MM.1S (cell line): ENCODE measurements at regions not wholly inside any gene's neighbourhood (a gene's known extent, or its start where the extent isn't known, plus 50 kb on each side); places are given as distances from the start of the nearest gene placed in this dataset.

ENCODE experiments used
- DNase-seq: peaks from one replicate; pipeline ENCODE4 v3.0.0-alpha.2; 2015
- H2AFZ ChIP-seq: fragments of 300-600 bp; sonication (generic); 2 replicates; pipeline ENCODE4 v1.6.0; 2016; ENCODE audit warnings: antibody characterized with exemption, low read length
- H3F3A ChIP-seq: fragments of 300-600 bp; sonication (generic); 2 replicates; pipeline ENCODE4 v1.6.1; 2016; ENCODE audit warnings: mild to moderate bottlenecking, antibody characterized with exemption, low read length, moderate library complexity, mixed read lengths; ENCODE audit not compliant: insufficient read depth
- H3K27ac ChIP-seq: fragments of 300-600 bp; sonication (generic); 2 replicates; pipeline ENCODE4 v1.5.1; 2016; ENCODE audit warnings: mild to moderate bottlenecking, low read length
- H3K27me3 ChIP-seq: fragments of 300-600 bp; sonication (generic); replicated peaks from 2 replicates; pipeline ENCODE4 v1.6.0; 2016; ENCODE audit warnings: low read length; ENCODE audit not compliant: insufficient read depth
- H3K36me3 ChIP-seq: fragments of 300-600 bp; sonication (generic); replicated peaks from 2 replicates; pipeline ENCODE4 v1.6.1; 2016; ENCODE audit warnings: mild to moderate bottlenecking, low read length, mixed read lengths; ENCODE audit not compliant: insufficient read depth
- H3K4me1 ChIP-seq: fragments of 300-600 bp; sonication (generic); 2 replicates; pipeline ENCODE4 v1.6.1; 2016; ENCODE audit warnings: low read length, mixed read lengths
- H3K4me2 ChIP-seq: fragments of 300-600 bp; sonication (generic); 2 replicates; pipeline ENCODE4 v1.6.0; 2016; ENCODE audit warnings: low read depth, low read length
- H3K4me3 ChIP-seq: fragments of 300-600 bp; sonication (generic); 2 replicates; pipeline ENCODE4 v1.5.1; 2016; ENCODE audit warnings: low read length, mixed read lengths
- H3K79me2 ChIP-seq: fragments of 300-600 bp; sonication (generic); 2 replicates; pipeline ENCODE4 v1.6.1; 2016; ENCODE audit warnings: mixed run types, low read length, mixed read lengths
- H3K9ac ChIP-seq: fragments of 300-600 bp; sonication (generic); 2 replicates; pipeline ENCODE4 v1.6.1; 2016; ENCODE audit warnings: low read length, mixed read lengths
- H3K9me2 ChIP-seq: fragments of 300-600 bp; sonication (generic); replicated peaks from 2 replicates; pipeline ENCODE4 v1.6.1; 2016; ENCODE audit warnings: mild to moderate bottlenecking, low read length, mixed read lengths; ENCODE audit not compliant: insufficient read depth
- H3K9me3 ChIP-seq: fragments of 300-600 bp; sonication (generic); replicated peaks from 2 replicates; pipeline ENCODE4 v1.6.1; 2016; ENCODE audit warnings: mild to moderate bottlenecking, low read length, mixed read lengths; ENCODE audit not compliant: insufficient read depth
- H4K20me1 ChIP-seq: fragments of 300-600 bp; sonication (generic); 2 replicates; pipeline ENCODE4 v1.6.1; 2016; ENCODE audit warnings: mild to moderate bottlenecking, low read length, moderate library complexity, mixed read lengths; ENCODE audit not compliant: insufficient read depth
- CTCF ChIP-seq: fragments of 300-600 bp; sonication (generic); IDR thresholded peaks from 2 replicates; pipeline ENCODE4 v1.5.1; 2016; ENCODE audit warnings: antibody characterized with exemption, low read length, mixed read lengths
- EZH2 ChIP-seq: fragments of 300-600 bp; sonication (generic); optimal IDR thresholded peaks from 2 replicates; pipeline ENCODE3; 2017; ENCODE audit warnings: low read depth, mild to moderate bottlenecking, antibody characterized with exemption, low read length, mixed read lengths
- EZH2phosphoT487 ChIP-seq: fragments of 300-600 bp; sonication (generic); IDR thresholded peaks from 2 replicates; pipeline ENCODE4 v1.6.1; 2018; ENCODE audit warnings: antibody characterized with exemption, low read length

- no peak for DNase-seq
- H3K4me1 ChIP-seq: no peaks in the 10 kb centered on the region
- no peaks in the 10 kb centered on the region for H3K79me2 ChIP-seq
- no peaks in the 10 kb centered on the region for H4K20me1 ChIP-seq
- H2AFZ ChIP-seq: no peak overlapping the region
- H3K4me3 ChIP-seq: no peak overlapping the region
- H3K9me3 ChIP-seq: no peaks in the 10 kb centered on the region
- H3K9me2 ChIP-seq: no peaks in the 10 kb centered on the region
- H3K27ac ChIP-seq: no peak overlapping the region
- H3K4me2 ChIP-seq: no peak overlapping the region
- TF ChIP-seq CTCF: no peak
- TF ChIP-seq EZH2: no peak
- TF ChIP-seq EZH2phosphoT487: no peak
- H3K36me3 ChIP-seq: no peaks in the 10 kb centered on the region
- H3K9ac ChIP-seq: no peak overlapping the region
- no peaks in the 10 kb centered on the region for H3K27me3 ChIP-seq
- H3F3A ChIP-seq: no peaks in the 10 kb centered on the region
Measured at GRCh38 chr7:86454753-86455152, 189.0 kb upstream of the GRM3 start.

GRCh38 chr7:86453454-86453853 lies 190.3 kb upstream of the GRM3 start:
- no peak overlapping the region for H2AFZ ChIP-seq
- no peaks in the 10 kb centered on the region for H3K27me3 ChIP-seq
- no peaks in the 10 kb centered on the region for H3K9me3 ChIP-seq
- no peaks in the 10 kb centered on the region for H3K9me2 ChIP-seq
- no peaks in the 10 kb centered on the region for H3K79me2 ChIP-seq
- no peaks in the 10 kb centered on the region for H3K36me3 ChIP-seq
- no peak overlapping the region for H3K9ac ChIP-seq
- no peak overlapping the region for H3K4me2 ChIP-seq
- H4K20me1 ChIP-seq: no peaks in the 10 kb centered on the region
- H3F3A ChIP-seq: no peaks in the 10 kb centered on the region
- H3K4me1 ChIP-seq: no peaks in the 10 kb centered on the region
- no peak overlapping the region for H3K4me3 ChIP-seq
- TF ChIP-seq CTCF (no peak), EZH2phosphoT487 (no peak), EZH2 (no peak)
- DNase-seq: no peak
- no peak overlapping the region for H3K27ac ChIP-seq

GRCh38 chr7:86448856-86449255 lies 194.9 kb upstream of the GRM3 start:
- no peaks in the 10 kb centered on the region for H3K9me2 ChIP-seq
- no peaks in the 10 kb centered on the region for H3K36me3 ChIP-seq
- no peaks in the 10 kb centered on the region for H3K4me1 ChIP-seq
- no peak for TF ChIP-seq CTCF
- TF ChIP-seq EZH2: no peak
- no peaks in the 10 kb centered on the region for H3K27me3 ChIP-seq
- H2AFZ ChIP-seq: no peak overlapping the region
- no peak overlapping the region for H3K27ac ChIP-seq
- H3F3A ChIP-seq: no peaks in the 10 kb centered on the region
- H4K20me1 ChIP-seq: no peaks in the 10 kb centered on the region
- no peak overlapping the region for H3K4me3 ChIP-seq
- H3K9ac ChIP-seq: no peak overlapping the region
- no peaks in the 10 kb centered on the region for H3K9me3 ChIP-seq
- DNase-seq: no peak
- H3K79me2 ChIP-seq: no peaks in the 10 kb centered on the region
- no peak overlapping the region for H3K4me2 ChIP-seq

GRCh38 chr7:86445285-86445684 lies 198.4 kb upstream of the GRM3 start:
- Histone ChIP-seq H3K4me3 (no peak overlapping the region), H3K9me3 (no peaks in the 10 kb centered on the region), H3K27ac (no peak overlapping the region), H3K36me3 (no peaks in the 10 kb centered on the region), H3K27me3 (no peaks in the 10 kb centered on the region), H3K4me2 (no peak overlapping the region), H3F3A (no peaks in the 10 kb centered on the region), H2AFZ (no peak overlapping the region), H4K20me1 (no peaks in the 10 kb centered on the region), H3K79me2 (no peaks in the 10 kb centered on the region), H3K4me1 (no peaks in the 10 kb centered on the region), H3K9me2 (no peaks in the 10 kb centered on the region), H3K9ac (no peak overlapping the region)
- TF ChIP-seq CTCF (no peak), EZH2 (no peak), EZH2phosphoT487 (no peak)
- DNase-seq: no peak
